ENCODE measurements at regions not wholly inside any gene's neighbourhood (a gene's known extent, or its start where the extent isn't known, plus 50 kb on each side); places are given as distances from the start of the nearest gene placed in this dataset.

DNA sequence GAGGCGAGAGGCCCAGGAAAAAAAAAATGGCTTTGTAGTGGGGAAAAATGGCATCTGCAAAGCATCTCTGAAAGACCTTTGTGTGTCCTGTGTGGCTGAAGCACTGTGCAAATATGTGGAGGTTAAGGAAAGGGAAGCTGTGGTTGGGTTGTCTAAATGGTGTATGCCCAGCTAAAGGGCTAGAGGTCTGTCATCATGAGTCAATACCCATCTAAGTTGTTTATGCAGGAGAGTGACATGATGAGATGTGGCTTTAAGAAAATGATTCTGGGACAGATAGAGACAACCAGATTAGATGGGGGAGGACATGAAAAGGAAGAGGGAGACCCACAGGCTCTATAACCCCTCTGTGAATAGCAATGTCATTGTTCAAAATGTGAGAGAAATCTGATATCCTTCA is 280.7 kb downstream of the MFSD1 start:
- TF ChIP-seq POLR2AphosphoS5 (IDR thresholded peaks at IDR 0.05; ENCODE audit: borderline replicate concordance, low read depth, low read length) (no peak), EZH2 (IDR thresholded peaks at IDR 0.05) (no peak), FOXP2 (optimal IDR thresholded peaks at IDR 0.05; ENCODE audit: control extremely low read depth, extremely low read length, insufficient read depth) (no peak)

All from SK-N-MC (cell line).